Gastrocnemius medialis (tissue), 4 donors: ENCODE measurements at regions not wholly inside any gene's neighbourhood (a gene's known extent, or its start where the extent isn't known, plus 50 kb on each side); places are given as distances from the start of the nearest gene placed in this dataset.

ENCODE experiments used
- ATAC-seq, 2 donors: fragments of 150-250 bp; one replicate each; pipeline ENCODE4 v1.9.1; 2016
- DNase-seq, 2 donors: peaks; one replicate each; pipeline ENCODE4 v3.0.0-alpha.2; 2019
- H3K27ac ChIP-seq, 4 donors: fragments of 200-600 bp; sonication (generic); 1 replicate in 1 of 4; 2 replicates in 3 of 4; pipeline ENCODE4 v1.5.1; 2016 to 2018; ENCODE audit warnings: mild to moderate bottlenecking in 2 of 4, moderate library complexity in 1 of 4
- H3K27me3 ChIP-seq, 3 donors: fragments of 200-600 bp; sonication (generic) in 2 of 3; 1 replicate in 1 of 3; 2 replicates in 2 of 3; pipeline versions ENCODE4 v1.5.1 to v1.6.0; 2016 to 2019; ENCODE audit warnings: mild to moderate bottlenecking in 1 of 3, moderate library complexity in 1 of 3
- H3K36me3 ChIP-seq, 2 donors: fragments of 200-600 bp; sonication (generic) in 1 of 2; one replicate each; pipeline ENCODE4 v1.5.1; 2017 to 2018
- H3K4me1 ChIP-seq, 2 donors: fragments of 200-600 bp; sonication (generic) in 1 of 2; one replicate each; pipeline ENCODE4 v1.5.1; 2016 to 2017; ENCODE audit warnings: mild to moderate bottlenecking in 2 of 2
- H3K4me3 ChIP-seq, 4 donors: fragments of 200-600 bp; sonication (generic) in 3 of 4; 1 replicate in 1 of 4; 2 replicates in 3 of 4; pipeline ENCODE4 v1.5.1; 2016 to 2019; ENCODE audit warnings: mild to moderate bottlenecking in 2 of 4
- H3K9me3 ChIP-seq, 3 donors: fragments of 200-600 bp; sonication (generic) in 2 of 3; 1 replicate in 1 of 3; 2 replicates in 2 of 3; pipeline ENCODE4 v1.5.1; 2016 to 2019
- CTCF ChIP-seq, 5 experiments: fragments of 450-650 bp in 3 of 5; fragments of 200-600 bp in 2 of 5; sonication (generic) in 2 of 5; IDR thresholded peaks in 4 of 5; conservative IDR thresholded peaks in 1 of 5; 1 replicate in 4 of 5; 2 replicates in 1 of 5; pipeline ENCODE4 v1.5.1; 2016 to 2019; ENCODE audit warnings: antibody characterized with exemption in 5 of 5, mild to moderate bottlenecking in 3 of 5, moderate library complexity in 3 of 5
- POLR2A ChIP-seq, 2 donors: fragments of 450-650 bp; IDR thresholded peaks; one replicate each; pipeline ENCODE4 v1.6.1; 2017; ENCODE audit warnings: antibody characterized with exemption in 2 of 2, mild to moderate bottlenecking in 2 of 2, moderate library complexity in 2 of 2
- in situ Hi-C, 4 donors: fragments of 200-750 bp; cut with MboI; loops; one replicate each; pipeline versions ENCODE4 v1.15.0 to v1.8.0; 2017; ENCODE audit warnings: low sequenced_read_pairs in 4 of 4
- intact Hi-C: fragments of 100-400 bp; cut with DNase I; formaldehyde crosslinking; loops from one replicate; pipeline ENCODE4 v1.15.1; 2023; ENCODE audit warnings: low total_unique reads

- in situ Hi-C loops (loop anchor here in 3 of 4 donors (10.0 to 25.0 kb wide), 3 partner anchors 138 to 399 kb away; partner anchors contain the start of gene TRIM13 (in 1 of the 3)), intact Hi-C loops (loop anchor here (2.0 kb wide), 2 partner anchors 34 to 142 kb away; no protein-coding TSS in a partner anchor)
- TF ChIP-seq CTCF (IDR thresholded peaks at IDR 0.05 in 4 of 5, conservative IDR thresholded peaks at IDR 0.05 in 1 of 5) (no peak), POLR2A (IDR thresholded peaks at IDR 0.05) (no peak)
- H3K4me1 ChIP-seq: peaks cover 18 to 33% of the 10 kb centered on the region in 2 donors
- H3K36me3 ChIP-seq: no peaks in the 10 kb centered on the region
- no peaks in the 10 kb centered on the region for H3K27me3 ChIP-seq
- H3K4me3 ChIP-seq: peak overlapping the region; percentile 46 to 55 (median 46)
- no peaks in the 10 kb centered on the region for H3K9me3 ChIP-seq
- ATAC-seq: peak; percentile 74 to 84
- H3K27ac ChIP-seq: peak overlapping the region; percentile 91 to 96 (median 91)
- DNase-seq: peak in 1 of 2 donors; percentile 39
Measured at GRCh38 chr13:50386541-50387050, 371.4 kb downstream of the KCNRG start.

GRCh38 chr13:50387051-50387581, 371.9 kb downstream of the KCNRG start:
- in situ Hi-C loops: loop anchor here in 3 of 4 donors (10.0 to 25.0 kb wide), 3 partner anchors 138 to 400 kb away; partner anchors contain the start of gene TRIM13 (in 1 of the 3)
- H3K27ac ChIP-seq: peak overlapping the region; percentile 91 to 96 (median 91)
- no peaks in the 10 kb centered on the region for H3K36me3 ChIP-seq
- intact Hi-C loops: loop anchor here (2.0 kb wide), 2 partner anchors 34 to 142 kb away; no protein-coding TSS in a partner anchor
- TF ChIP-seq CTCF (IDR thresholded peaks at IDR 0.05 in 4 of 5, conservative IDR thresholded peaks at IDR 0.05 in 1 of 5) (peak in 3 of 5 experiments; percentile 4 to 38 (median 24)), POLR2A (IDR thresholded peaks at IDR 0.05) (peak; percentile 49 to 78)
- peak overlapping the region; percentile 46 to 55 (median 46) for H3K4me3 ChIP-seq
- peak; percentile 76 to 89 for DNase-seq
- peaks cover 18 to 33% of the 10 kb centered on the region in 2 donors for H3K4me1 ChIP-seq
- no peaks in the 10 kb centered on the region for H3K9me3 ChIP-seq
- peak; percentile 86 to 90 for ATAC-seq
- no peaks in the 10 kb centered on the region for H3K27me3 ChIP-seq

- ATAC-seq: no peak
- intact Hi-C loops (no loop called here), in situ Hi-C loops (loop anchor here in 3 of 4 donors (10.0 to 25.0 kb wide), 3 partner anchors 136 to 401 kb away; partner anchors contain the start of gene TRIM13 (in 1 of the 3))
- TF ChIP-seq CTCF (IDR thresholded peaks at IDR 0.05 in 4 of 5, conservative IDR thresholded peaks at IDR 0.05 in 1 of 5) (no peak), POLR2A (IDR thresholded peaks at IDR 0.05) (no peak)
- H3K4me3 ChIP-seq: no peak overlapping the region
- DNase-seq: no peak
- H3K27me3 ChIP-seq: no peaks in the 10 kb centered on the region
- H3K27ac ChIP-seq: peak overlapping the region; percentile 91 to 96 (median 91)
- H3K9me3 ChIP-seq: no peaks in the 10 kb centered on the region
- H3K36me3 ChIP-seq: no peaks in the 10 kb centered on the region
- peaks cover 28 to 44% of the 10 kb centered on the region in 2 donors for H3K4me1 ChIP-seq
Measured at GRCh38 chr13:50388481-50388880, 373.2 kb downstream of the KCNRG start.

- no peak for ATAC-seq
- Histone ChIP-seq H3K9me3 (no peaks in the 10 kb centered on the region), H3K36me3 (no peaks in the 10 kb centered on the region), H3K4me1 (peaks cover 24 to 43% of the 10 kb centered on the region in 2 donors), H3K4me3 (no peak overlapping the region), H3K27me3 (no peaks in the 10 kb centered on the region), H3K27ac (peak overlapping the region; percentile 6 to 19 (median 10))
- intact Hi-C loops: no loop called here
- in situ Hi-C loops: loop anchor here in 3 of 4 donors (10.0 to 25.0 kb wide), 3 partner anchors 135 to 402 kb away; partner anchors contain the start of gene TRIM13 (in 1 of the 3)
- no peak for DNase-seq
- TF ChIP-seq POLR2A (IDR thresholded peaks at IDR 0.05) (no peak), CTCF (IDR thresholded peaks at IDR 0.05 in 4 of 5, conservative IDR thresholded peaks at IDR 0.05 in 1 of 5) (no peak)
Measured at GRCh38 chr13:50389726-50390125, 374.5 kb downstream of the KCNRG start.
